ENCODE measurements at regions not wholly inside any gene's neighbourhood (a gene's known extent, or its start where the extent isn't known, plus 50 kb on each side); places are given as distances from the start of the nearest gene placed in this dataset.

GRCh38 chr13:58660826-58661225, 1029.3 kb downstream of the PCDH17 start (continued):
- TF ChIP-seq EZH2phosphoT487 (IDR thresholded peaks at IDR 0.05; ENCODE audit: unreplicated experiment) (no peak), CTCF (conservative IDR thresholded peaks at IDR 0.05; ENCODE audit: low read depth in 2 of 2) (no peak), CREB1 (CRISPR knock-in tag; IDR thresholded peaks at IDR 0.05; ENCODE audit: low read depth) (no peak), ETS1 (IDR thresholded peaks at IDR 0.05) (no peak), EZH2 (IDR thresholded peaks at IDR 0.05; ENCODE audit: low read depth, unreplicated experiment) (no peak), ZNF331 (CRISPR knock-in tag; IDR thresholded peaks at IDR 0.05; ENCODE audit: low read depth) (no peak)

- Histone ChIP-seq H3K4me3 (no peak overlapping the region), H3K79me2 (replicated peaks; ENCODE audit: insufficient read depth) (no peaks in the 10 kb centered on the region), H4K20me1 (replicated peaks; ENCODE audit: insufficient read depth) (no peaks in the 10 kb centered on the region), H3K27ac (ENCODE audit: low read depth) (no peak overlapping the region), H3K27me3 (ENCODE audit: insufficient read depth) (no peaks in the 10 kb centered on the region), H3K36me3 (ENCODE audit: insufficient read depth) (no peaks in the 10 kb centered on the region), H3K4me1 (ENCODE audit: insufficient read depth) (peaks cover 9% of the 10 kb centered on the region; the same call in 1 of the 2 replicates), H3K4me2 (no peak overlapping the region), H3K9me2 (ENCODE audit: insufficient read depth) (no peaks in the 10 kb centered on the region), H2AFZ (no peak overlapping the region), H3F3A (replicated peaks; ENCODE audit: low read depth) (no peaks in the 10 kb centered on the region)
- ATAC-seq: no peak
- no peaks in the 10 kb centered on the region for H3K9me3 Mint-ChIP-seq
- H3K27me3 Mint-ChIP-seq (ENCODE audit: insufficient read depth, low read depth, poor library complexity): peaks cover 2% of the 10 kb centered on the region
- H3K4me1 Mint-ChIP-seq: 0 out of 3 replicates have a peak, but pooled peaks cover 2% of the 10 kb centered on the region
- no peak overlapping the region for H3K27ac Mint-ChIP-seq
- no peak for DNase-seq (ENCODE audit: low spot score)
- no peak overlapping the region for H3K4me3 Mint-ChIP-seq
- H3K36me3 Mint-ChIP-seq (ENCODE audit: low read depth): no peaks in the 10 kb centered on the region
- no peak for TF ChIP-seq CREB1 (CRISPR knock-in tag; IDR thresholded peaks at IDR 0.05; ENCODE audit: low read depth)
- TF ChIP-seq ZNF331 (CRISPR knock-in tag; IDR thresholded peaks at IDR 0.05; ENCODE audit: low read depth): no peak
- TF ChIP-seq ZNF114 (CRISPR knock-in tag; IDR thresholded peaks at IDR 0.05): no peak
These were observed 1034.8 kb downstream of the PCDH17 start for GRCh38 chr13:58666331-58666730.

- H3K27ac Mint-ChIP-seq: no peak overlapping the region
- Histone ChIP-seq H3K4me3 (no peak overlapping the region), H4K20me1 (replicated peaks; ENCODE audit: insufficient read depth) (no peaks in the 10 kb centered on the region), H3K4me1 (ENCODE audit: insufficient read depth) (peaks cover 9% of the 10 kb centered on the region; the same call in 1 of the 2 replicates), H3K27me3 (ENCODE audit: insufficient read depth) (no peaks in the 10 kb centered on the region), H3K27ac (ENCODE audit: low read depth) (no peak overlapping the region), H3F3A (replicated peaks; ENCODE audit: low read depth) (no peaks in the 10 kb centered on the region), H3K9me2 (ENCODE audit: insufficient read depth) (no peaks in the 10 kb centered on the region), H3K79me2 (replicated peaks; ENCODE audit: insufficient read depth) (no peaks in the 10 kb centered on the region), H3K36me3 (ENCODE audit: insufficient read depth) (no peaks in the 10 kb centered on the region), H2AFZ (no peak overlapping the region), H3K4me2 (no peak overlapping the region)
- no peak overlapping the region for H3K4me3 Mint-ChIP-seq
- 0 out of 3 replicates have a peak, but pooled peaks cover 2% of the 10 kb centered on the region for H3K4me1 Mint-ChIP-seq
- DNase-seq (ENCODE audit: low spot score): no peak
- H3K9me3 Mint-ChIP-seq: no peaks in the 10 kb centered on the region
- H3K27me3 Mint-ChIP-seq (ENCODE audit: insufficient read depth, low read depth, poor library complexity): peaks cover 2% of the 10 kb centered on the region
- no peak for ATAC-seq
- H3K36me3 Mint-ChIP-seq (ENCODE audit: low read depth): no peaks in the 10 kb centered on the region
- no peak for TF ChIP-seq EZH2 (IDR thresholded peaks at IDR 0.05; ENCODE audit: low read depth, unreplicated experiment)
- TF ChIP-seq STAT1 (IDR thresholded peaks at IDR 0.05; ENCODE audit: unreplicated experiment): no peak
- no peak for TF ChIP-seq CTCF (conservative IDR thresholded peaks at IDR 0.05; ENCODE audit: low read depth in 2 of 2)
- TF ChIP-seq CREB1 (CRISPR knock-in tag; IDR thresholded peaks at IDR 0.05; ENCODE audit: low read depth): no peak
- TF ChIP-seq ETS1 (IDR thresholded peaks at IDR 0.05): no peak
- TF ChIP-seq ZNF114 (CRISPR knock-in tag; IDR thresholded peaks at IDR 0.05): no peak
These were observed 1035.6 kb downstream of the PCDH17 start for GRCh38 chr13:58667096-58667495.

Measured in GM23338 (cell line).